ENCODE measurements at regions not wholly inside any gene's neighbourhood (a gene's known extent, or its start where the extent isn't known, plus 50 kb on each side); places are given as distances from the start of the nearest gene placed in this dataset.

- TF ChIP-seq POLR2A (IDR thresholded peaks at IDR 0.05; ENCODE audit: extremely low read depth, insufficient read length) (no peak), CTCF (IDR thresholded peaks at IDR 0.05; ENCODE audit: low read depth, low read length) (no peak)
Measured at GRCh38 chr14:96631030-96631429, 128.8 kb downstream of the PAPOLA start.
